HepG2 (cell line): ENCODE measurements at regions not wholly inside any gene's neighbourhood (a gene's known extent, or its start where the extent isn't known, plus 50 kb on each side); places are given as distances from the start of the nearest gene placed in this dataset.
"Not testable (repeated sequence)": the region's sequence is repeated elsewhere in the genome, so short reads cannot be mapped to it uniquely, and the experiment has no call there.

Source experiments
- CTCF ChIP-seq: sonication (generic); formaldehyde crosslinking; IDR thresholded peaks from 2 replicates; pipeline ENCODE4 v1.5.0; 2020; ENCODE audit warnings: mild to moderate bottlenecking, missing genetic modification reagents, moderate library complexity
- ESRRA ChIP-seq: sonication (generic); formaldehyde crosslinking; IDR thresholded peaks from 2 replicates; pipeline ENCODE4 v1.5.1; 2020; ENCODE audit warnings: mild to moderate bottlenecking, low read depth, missing genetic modification reagents
- POLR2AphosphoS5 ChIP-seq: IDR thresholded peaks from 2 replicates; pipeline ENCODE4 v1.6.1; 2012; ENCODE audit warnings: low read depth, low read length
- ZNF12 ChIP-seq: sonication (generic); formaldehyde crosslinking; IDR thresholded peaks from 2 replicates; pipeline ENCODE4 v1.5.0; 2020; ENCODE audit warnings: missing genetic modification reagents
- TF ChIP-seq, protein P1 (sequence below): sonication (generic); formaldehyde crosslinking; IDR thresholded peaks from 2 replicates; pipeline ENCODE4 v1.5.0; 2020; ENCODE audit warnings: mild to moderate bottlenecking, missing genetic modification reagents

GRCh38 chr12:44454959-44455358 is 421.2 kb downstream of the NELL2 start:
- not testable (repeated sequence) for TF ChIP-seq CTCF (CRISPR knock-in tag); ESRRA; POLR2AphosphoS5; ZNF12 (CRISPR knock-in tag)
- TF ChIP-seq, protein P1, sequence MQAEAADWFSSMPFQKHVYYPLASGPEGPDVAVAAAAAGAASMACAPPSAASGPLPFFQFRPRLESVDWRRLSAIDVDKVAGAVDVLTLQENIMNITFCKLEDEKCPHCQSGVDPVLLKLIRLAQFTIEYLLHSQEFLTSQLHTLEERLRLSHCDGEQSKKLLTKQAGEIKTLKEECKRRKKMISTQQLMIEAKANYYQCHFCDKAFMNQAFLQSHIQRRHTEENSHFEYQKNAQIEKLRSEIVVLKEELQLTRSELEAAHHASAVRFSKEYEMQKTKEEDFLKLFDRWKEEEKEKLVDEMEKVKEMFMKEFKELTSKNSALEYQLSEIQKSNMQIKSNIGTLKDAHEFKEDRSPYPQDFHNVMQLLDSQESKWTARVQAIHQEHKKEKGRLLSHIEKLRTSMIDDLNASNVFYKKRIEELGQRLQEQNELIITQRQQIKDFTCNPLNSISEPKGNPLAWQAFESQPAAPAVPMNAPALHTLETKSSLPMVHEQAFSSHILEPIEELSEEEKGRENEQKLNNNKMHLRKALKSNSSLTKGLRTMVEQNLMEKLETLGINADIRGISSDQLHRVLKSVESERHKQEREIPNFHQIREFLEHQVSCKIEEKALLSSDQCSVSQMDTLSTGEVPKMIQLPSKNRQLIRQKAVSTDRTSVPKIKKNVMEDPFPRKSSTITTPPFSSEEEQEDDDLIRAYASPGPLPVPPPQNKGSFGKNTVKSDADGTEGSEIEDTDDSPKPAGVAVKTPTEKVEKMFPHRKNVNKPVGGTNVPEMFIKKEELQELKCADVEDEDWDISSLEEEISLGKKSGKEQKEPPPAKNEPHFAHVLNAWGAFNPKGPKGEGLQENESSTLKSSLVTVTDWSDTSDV (CRISPR knock-in tag), result not testable (repeated sequence)
